Choroid plexus epithelial cell (primary cell): ENCODE measurements at regions not wholly inside any gene's neighbourhood (a gene's known extent, or its start where the extent isn't known, plus 50 kb on each side); places are given as distances from the start of the nearest gene placed in this dataset.

ENCODE experiments used
- DNase-seq: peaks from one replicate; pipeline ENCODE4 v3.0.0-alpha.2; 2010; ENCODE audit warnings: low read depth
- H3K4me3 ChIP-seq: 2 replicates; pipeline ENCODE4 v1.5.1; 2011; ENCODE audit warnings: low read depth, mild to moderate bottlenecking, control low read depth, low read length, moderate library complexity
- CTCF ChIP-seq: conservative IDR thresholded peaks from 2 replicates; pipeline ENCODE4 v1.5.1; 2011; ENCODE audit warnings: low read depth, mild to moderate bottlenecking, control low read depth, inconsistent platforms, low read length, moderate library complexity

- TF ChIP-seq CTCF: no peak
- no peak for DNase-seq
- H3K4me3 ChIP-seq: no peak overlapping the region
These were observed 113.0 kb downstream of the CTTN start for GRCh38 chr11:70511345-70511744.

- DNase-seq: no peak
- TF ChIP-seq CTCF: no peak
- H3K4me3 ChIP-seq: no peak overlapping the region
These were observed 114.4 kb downstream of the CTTN start for GRCh38 chr11:70512716-70513115.

- H3K4me3 ChIP-seq: no peak overlapping the region
- no peak for DNase-seq
- no peak for TF ChIP-seq CTCF
These were observed 118.9 kb downstream of the CTTN start for GRCh38 chr11:70517203-70517602.

- H3K4me3 ChIP-seq: no peak overlapping the region
These were observed 119.9 kb downstream of the CTTN start for GRCh38 chr11:70517988-70518907.

GRCh38 chr11:70519117-70519516 lies 120.8 kb downstream of the CTTN start:
- no peak for TF ChIP-seq CTCF
- H3K4me3 ChIP-seq: no peak overlapping the region
- no peak for DNase-seq

More at GRCh38 chr11:70517988-70518907, 119.9 kb downstream of the CTTN start:
- TF ChIP-seq CTCF: no peak
- DNase-seq: no peak

GRCh38 chr11:70521475-70522308 lies 123.4 kb downstream of the CTTN start:
- TF ChIP-seq CTCF: no peak
- no peak for DNase-seq
- no peak overlapping the region for H3K4me3 ChIP-seq
